Osteoblast (primary cell): ENCODE measurements at regions not wholly inside any gene's neighbourhood (a gene's known extent, or its start where the extent isn't known, plus 50 kb on each side); places are given as distances from the start of the nearest gene placed in this dataset.

ENCODE experiments used
- DNase-seq: peaks from one replicate; pipeline ENCODE4 v3.0.0; 2011; ENCODE audit warnings: low spot score, mixed read lengths; ENCODE audit not compliant: insufficient read length; ENCODE audit errors: missing footprints
- H2AFZ ChIP-seq: 2 replicates; pipeline ENCODE4 v1.6.0; 2011; ENCODE audit warnings: mild to moderate bottlenecking, low read length
- H3K27ac ChIP-seq: 2 replicates; pipeline ENCODE4 v1.5.1; 2011; ENCODE audit warnings: mild to moderate bottlenecking, low read depth, low read length, moderate library complexity
- H3K27me3 ChIP-seq: 2 replicates; pipeline ENCODE4 v1.6.0; 2012; ENCODE audit warnings: mild to moderate bottlenecking, control low read depth, inconsistent platforms, low read length, moderate library complexity; ENCODE audit not compliant: insufficient read depth
- H3K36me3 ChIP-seq: 2 replicates; pipeline ENCODE4 v1.5.1; 2011; ENCODE audit warnings: mild to moderate bottlenecking, low read length, control low read depth, moderate library complexity; ENCODE audit not compliant: insufficient read depth
- H3K4me1 ChIP-seq: 2 replicates; pipeline ENCODE4 v1.5.1; 2011; ENCODE audit warnings: mild to moderate bottlenecking, low read length, control low read depth, moderate library complexity; ENCODE audit not compliant: insufficient read depth
- H3K4me2 ChIP-seq: 2 replicates; pipeline ENCODE4 v1.6.0; 2011; ENCODE audit warnings: mild to moderate bottlenecking, low read length; ENCODE audit not compliant: insufficient read depth
- H3K4me3 ChIP-seq: fragments of 200-600 bp; sonication (generic); 3 replicates; pipeline ENCODE4 v1.5.1; 2012; ENCODE audit warnings: mild to moderate bottlenecking, low read length, inconsistent platforms; ENCODE audit not compliant: insufficient read depth
- H3K79me2 ChIP-seq: 2 replicates; pipeline ENCODE4 v1.6.0; 2012; ENCODE audit warnings: mild to moderate bottlenecking, low read length, control low read depth, inconsistent platforms; ENCODE audit not compliant: insufficient read depth
- H3K9me3 ChIP-seq: 2 replicates; pipeline ENCODE4 v1.5.1; 2011; ENCODE audit warnings: low read depth, low read length, control low read depth
- H4K20me1 ChIP-seq: 2 replicates; pipeline ENCODE4 v1.6.0; 2012; ENCODE audit warnings: mild to moderate bottlenecking, low read length, control low read depth; ENCODE audit not compliant: insufficient read depth
- CTCF ChIP-seq: IDR thresholded peaks from 2 replicates; pipeline ENCODE4 v1.5.1; 2011; ENCODE audit warnings: mild to moderate bottlenecking, low read depth, low read length, moderate library complexity; ENCODE audit errors: extremely low read depth

- Histone ChIP-seq H3K4me2 (no peak overlapping the region), H3K4me1 (peaks cover 3% of the 10 kb centered on the region), H3K27me3 (no peaks in the 10 kb centered on the region), H3K36me3 (no peaks in the 10 kb centered on the region), H2AFZ (no peak overlapping the region), H4K20me1 (no peaks in the 10 kb centered on the region), H3K4me3 (no peak overlapping the region), H3K27ac (no peak overlapping the region), H3K9me3 (no peaks in the 10 kb centered on the region), H3K79me2 (no peaks in the 10 kb centered on the region)
- no peak for DNase-seq
- no peak for TF ChIP-seq CTCF
Observed at GRCh38 chr3:180175572-180175971, 138.8 kb upstream of the PEX5L start.

- Histone ChIP-seq H4K20me1 (no peaks in the 10 kb centered on the region), H3K4me1 (peaks cover 6% of the 10 kb centered on the region), H3K79me2 (no peaks in the 10 kb centered on the region), H2AFZ (no peak overlapping the region), H3K9me3 (no peaks in the 10 kb centered on the region), H3K36me3 (no peaks in the 10 kb centered on the region), H3K27ac (no peak overlapping the region), H3K4me2 (no peak overlapping the region), H3K27me3 (no peaks in the 10 kb centered on the region), H3K4me3 (no peak overlapping the region)
- no peak for DNase-seq
- TF ChIP-seq CTCF, result no peak
Observed at GRCh38 chr3:180176059-180176458, 139.3 kb upstream of the PEX5L start.

GRCh38 chr3:180177255-180177654 is 140.5 kb upstream of the PEX5L start:
- no peak for DNase-seq
- Histone ChIP-seq H3K27me3 (no peaks in the 10 kb centered on the region), H2AFZ (no peak overlapping the region)

GRCh38 chr3:180179562-180179961 is 142.8 kb upstream of the PEX5L start:
- H3K27ac ChIP-seq, result no peak overlapping the region
- no peak for DNase-seq
- H3K4me1 ChIP-seq, result peaks cover 6% of the 10 kb centered on the region
- H3K4me2 ChIP-seq, result no peak overlapping the region
- TF ChIP-seq CTCF, result no peak
- no peaks in the 10 kb centered on the region for H3K9me3 ChIP-seq
- no peak overlapping the region for H3K4me3 ChIP-seq
- H2AFZ ChIP-seq, result no peak overlapping the region
- no peaks in the 10 kb centered on the region for H4K20me1 ChIP-seq
- no peaks in the 10 kb centered on the region for H3K36me3 ChIP-seq
- H3K27me3 ChIP-seq, result no peaks in the 10 kb centered on the region
- no peaks in the 10 kb centered on the region for H3K79me2 ChIP-seq

More at GRCh38 chr3:180177255-180177654, 140.5 kb upstream of the PEX5L start:
- no peaks in the 10 kb centered on the region for H3K79me2 ChIP-seq
- no peak overlapping the region for H3K4me2 ChIP-seq
- TF ChIP-seq CTCF, result no peak
- no peaks in the 10 kb centered on the region for H4K20me1 ChIP-seq
- no peaks in the 10 kb centered on the region for H3K9me3 ChIP-seq
- no peak overlapping the region for H3K4me3 ChIP-seq
- H3K4me1 ChIP-seq, result peaks cover 6% of the 10 kb centered on the region
- no peaks in the 10 kb centered on the region for H3K36me3 ChIP-seq
- no peak overlapping the region for H3K27ac ChIP-seq
